ENCODE measurements at regions not wholly inside any gene's neighbourhood (a gene's known extent, or its start where the extent isn't known, plus 50 kb on each side); places are given as distances from the start of the nearest gene placed in this dataset.
A peak's percentile ranks its signal among the peaks of the same experiment; 100 is the strongest.

DNA sequence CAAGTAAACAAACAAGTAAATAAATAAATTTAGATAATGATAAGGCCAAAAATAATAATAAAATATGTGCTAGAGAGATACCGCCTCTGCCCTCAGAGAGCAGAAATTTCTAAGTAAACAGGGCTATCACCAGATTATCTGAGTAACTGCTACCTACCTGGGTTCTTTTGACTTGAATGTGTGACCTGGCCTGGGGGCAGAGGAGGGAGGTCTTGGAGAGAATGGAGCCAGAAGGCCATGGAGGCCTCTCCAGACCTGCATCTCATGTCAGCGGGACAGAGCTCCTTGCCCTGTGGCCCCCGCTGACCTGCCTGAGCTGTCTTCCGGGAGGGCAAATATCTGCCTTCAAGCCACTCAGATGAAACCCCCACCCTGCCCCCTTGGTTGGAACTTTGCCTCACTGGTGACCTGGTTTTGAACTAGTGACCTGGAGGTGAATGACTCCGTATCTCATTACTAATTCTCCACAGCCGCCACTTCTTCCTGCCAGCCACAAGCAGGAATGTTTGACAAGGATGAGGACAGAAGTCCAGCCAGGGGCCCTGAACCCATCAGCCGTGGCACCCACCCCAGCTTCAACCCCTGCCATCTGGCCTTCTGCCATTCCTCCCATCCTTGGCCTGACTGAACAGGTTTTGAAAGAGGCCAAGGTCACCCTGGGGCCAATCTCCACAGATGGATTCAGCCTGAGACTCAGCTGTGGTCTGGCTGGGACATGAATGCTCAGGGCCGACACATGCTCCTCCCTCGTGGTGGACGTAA lies 86.8 kb upstream of the PARP11 start (continued):
- TF ChIP-seq ZNF496 (CRISPR knock-in tag; IDR thresholded peaks at IDR 0.05; ENCODE audit: insufficient replicate concordance), result no peak
- no peak for TF ChIP-seq ZNF674 (CRISPR knock-in tag; IDR thresholded peaks at IDR 0.05; ENCODE audit: low read depth)
- no peak for TF ChIP-seq ZNF138 (CRISPR knock-in tag; IDR thresholded peaks at IDR 0.05; ENCODE audit: low read depth)
- TF ChIP-seq, protein P1, sequence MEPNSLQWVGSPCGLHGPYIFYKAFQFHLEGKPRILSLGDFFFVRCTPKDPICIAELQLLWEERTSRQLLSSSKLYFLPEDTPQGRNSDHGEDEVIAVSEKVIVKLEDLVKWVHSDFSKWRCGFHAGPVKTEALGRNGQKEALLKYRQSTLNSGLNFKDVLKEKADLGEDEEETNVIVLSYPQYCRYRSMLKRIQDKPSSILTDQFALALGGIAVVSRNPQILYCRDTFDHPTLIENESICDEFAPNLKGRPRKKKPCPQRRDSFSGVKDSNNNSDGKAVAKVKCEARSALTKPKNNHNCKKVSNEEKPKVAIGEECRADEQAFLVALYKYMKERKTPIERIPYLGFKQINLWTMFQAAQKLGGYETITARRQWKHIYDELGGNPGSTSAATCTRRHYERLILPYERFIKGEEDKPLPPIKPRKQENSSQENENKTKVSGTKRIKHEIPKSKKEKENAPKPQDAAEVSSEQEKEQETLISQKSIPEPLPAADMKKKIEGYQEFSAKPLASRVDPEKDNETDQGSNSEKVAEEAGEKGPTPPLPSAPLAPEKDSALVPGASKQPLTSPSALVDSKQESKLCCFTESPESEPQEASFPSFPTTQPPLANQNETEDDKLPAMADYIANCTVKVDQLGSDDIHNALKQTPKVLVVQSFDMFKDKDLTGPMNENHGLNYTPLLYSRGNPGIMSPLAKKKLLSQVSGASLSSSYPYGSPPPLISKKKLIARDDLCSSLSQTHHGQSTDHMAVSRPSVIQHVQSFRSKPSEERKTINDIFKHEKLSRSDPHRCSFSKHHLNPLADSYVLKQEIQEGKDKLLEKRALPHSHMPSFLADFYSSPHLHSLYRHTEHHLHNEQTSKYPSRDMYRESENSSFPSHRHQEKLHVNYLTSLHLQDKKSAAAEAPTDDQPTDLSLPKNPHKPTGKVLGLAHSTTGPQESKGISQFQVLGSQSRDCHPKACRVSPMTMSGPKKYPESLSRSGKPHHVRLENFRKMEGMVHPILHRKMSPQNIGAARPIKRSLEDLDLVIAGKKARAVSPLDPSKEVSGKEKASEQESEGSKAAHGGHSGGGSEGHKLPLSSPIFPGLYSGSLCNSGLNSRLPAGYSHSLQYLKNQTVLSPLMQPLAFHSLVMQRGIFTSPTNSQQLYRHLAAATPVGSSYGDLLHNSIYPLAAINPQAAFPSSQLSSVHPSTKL (CRISPR knock-in tag; IDR thresholded peaks at IDR 0.05), result peak; percentile 88
- TF ChIP-seq RERE (CRISPR knock-in tag; IDR thresholded peaks at IDR 0.05; ENCODE audit: low read depth), result no peak
- TF ChIP-seq ZNF776 (CRISPR knock-in tag; IDR thresholded peaks at IDR 0.05), result no peak
- no peak for TF ChIP-seq ZNF878 (CRISPR knock-in tag; IDR thresholded peaks at IDR 0.05)
- TF ChIP-seq, protein P2, sequence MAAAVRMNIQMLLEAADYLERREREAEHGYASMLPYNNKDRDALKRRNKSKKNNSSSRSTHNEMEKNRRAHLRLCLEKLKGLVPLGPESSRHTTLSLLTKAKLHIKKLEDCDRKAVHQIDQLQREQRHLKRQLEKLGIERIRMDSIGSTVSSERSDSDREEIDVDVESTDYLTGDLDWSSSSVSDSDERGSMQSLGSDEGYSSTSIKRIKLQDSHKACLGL (CRISPR knock-in tag; IDR thresholded peaks at IDR 0.05), result no peak
- peak; percentile 47; the same call in 1 of the 2 replicates for TF ChIP-seq MED13 (CRISPR knock-in tag; IDR thresholded peaks at IDR 0.05)
- no peak for TF ChIP-seq KLF15 (CRISPR knock-in tag; IDR thresholded peaks at IDR 0.05; ENCODE audit: borderline replicate concordance)
- 0 out of 2 replicates have a peak, but pooled peaks have one; percentile 22 for TF ChIP-seq FOXP4 (CRISPR knock-in tag; IDR thresholded peaks at IDR 0.05)
- peak; percentile 23; the same call in 1 of the 2 replicates for TF ChIP-seq FOXC1 (CRISPR knock-in tag; IDR thresholded peaks at IDR 0.05; ENCODE audit: borderline replicate concordance)
- TF ChIP-seq RBAK (CRISPR knock-in tag; IDR thresholded peaks at IDR 0.05), result no peak
- TF ChIP-seq TFAP4 (IDR thresholded peaks at IDR 0.05; ENCODE audit: borderline replicate concordance, low read depth), result peak; percentile 72; the same call in 1 of the 2 replicates
- no peak for TF ChIP-seq SAP130 (CRISPR knock-in tag; IDR thresholded peaks at IDR 0.05; ENCODE audit: low read depth)
- peak; percentile 36; the same call in 1 of the 2 replicates for TF ChIP-seq ETV5 (CRISPR knock-in tag; IDR thresholded peaks at IDR 0.05; ENCODE audit: borderline replicate concordance)
